ENCODE measurements at regions not wholly inside any gene's neighbourhood (a gene's known extent, or its start where the extent isn't known, plus 50 kb on each side); places are given as distances from the start of the nearest gene placed in this dataset.
A peak's percentile ranks its signal among the peaks of the same experiment; 100 is the strongest.
"Not testable (repeated sequence)": the region's sequence is repeated elsewhere in the genome, so short reads cannot be mapped to it uniquely, and the experiment has no call there.

DNA sequence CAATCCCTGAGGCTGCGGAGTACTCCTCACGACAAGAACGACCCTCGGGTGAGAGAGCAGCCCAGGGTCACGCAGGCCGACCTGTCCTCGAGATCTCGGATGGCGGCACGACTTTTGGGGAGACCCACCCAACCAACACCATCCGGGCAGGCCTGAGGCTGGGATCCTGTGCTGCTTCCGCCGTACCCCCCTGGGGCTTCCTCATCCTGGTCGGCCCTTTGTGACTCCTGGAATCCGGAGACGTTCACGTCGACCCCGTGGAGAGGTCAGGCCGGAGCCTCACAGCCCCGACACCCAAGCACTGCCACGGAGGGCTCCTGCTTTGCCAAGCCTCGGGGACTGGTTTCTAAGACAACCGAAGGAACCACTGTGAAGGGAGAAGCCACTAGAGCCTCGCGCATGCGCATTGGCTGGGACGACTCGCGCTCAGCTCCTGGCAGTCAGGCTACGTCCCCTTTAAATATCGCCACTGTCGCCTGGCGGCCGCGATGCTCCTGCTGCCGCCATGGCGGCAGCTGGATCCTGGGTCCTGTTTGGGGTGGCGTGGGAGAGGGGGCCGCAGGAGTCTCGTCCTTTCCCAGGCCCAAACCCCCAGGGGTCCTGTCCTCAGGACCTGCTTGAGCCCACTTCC lies 136.2 kb upstream of the ANKRD20A1 start:
- H3K4me3 ChIP-seq (ENCODE audit: insufficient read depth, low read depth, low read length); H2BK120ac ChIP-seq (ENCODE audit: low read depth, low read length); BruUV-seq (replicated peaks); POLR2A ChIA-PET (ENCODE audit: unreplicated experiment); H3K56ac ChIP-seq (ENCODE audit: extremely low read depth, insufficient read depth, low read length); H3K9ac ChIP-seq (ENCODE audit: low read depth, low read length); H3K4ac ChIP-seq (ENCODE audit: low read depth, low read length); H2BK15ac ChIP-seq (ENCODE audit: low read depth, low read length); H4K91ac ChIP-seq (ENCODE audit: insufficient read depth, low read depth, low read length); H3K9me3 ChIP-seq (ENCODE audit: control insufficient read depth, insufficient read depth, low read length); dilution Hi-C loops (cut with HindIII; ENCODE audit: low sequenced_read_pairs, unreplicated experiment); intact Hi-C loops (cut with micrococcal nuclease); H2AFZ ChIP-seq (replicated peaks; ENCODE audit: low read length, poor library complexity); H3K36me3 ChIP-seq (ENCODE audit: control insufficient read depth, insufficient read depth, low read length); H2AK9ac ChIP-seq (replicated peaks; ENCODE audit: low read depth, low read length, poor library complexity); H3K9me1 ChIP-seq (ENCODE audit: insufficient read depth, low read length); H3K4me2 ChIP-seq (ENCODE audit: low read depth, low read length); H2BK5ac ChIP-seq (ENCODE audit: low read depth, low read length, poor library complexity, severe bottlenecking); H3K4me1 ChIP-seq (ENCODE audit: control insufficient read depth, insufficient read depth, low read length); H3K27ac ChIP-seq (ENCODE audit: insufficient read depth, low read length); H3K27me3 ChIP-seq (ENCODE audit: control insufficient read depth, insufficient read depth, low read length); DNase-seq; H3K23ac ChIP-seq (ENCODE audit: low read depth, low read length); H4K8ac ChIP-seq (ENCODE audit: low read depth in 2 of 2, low read length in 2 of 2); H3K18ac ChIP-seq (ENCODE audit: low read depth, low read length); H3K14ac ChIP-seq (replicated peaks; ENCODE audit: low read depth, low read length); H3K79me1 ChIP-seq (ENCODE audit: low read depth in 1 of 2, low read length in 2 of 2); H4K20me1 ChIP-seq (ENCODE audit: insufficient read depth, low read length); in situ Hi-C loops (cut with MboI; ENCODE audit: low sequenced_read_pairs); H2AK5ac ChIP-seq (ENCODE audit: low read depth, low read length); H4K5ac ChIP-seq (ENCODE audit: low read depth, low read length); CTCF ChIA-PET; H2BK20ac ChIP-seq (ENCODE audit: low read depth, low read length): not testable (repeated sequence)
- peak; percentile 92 for ATAC-seq (ENCODE audit: low read depth)
- no CpG with 5 or more reads among the region's 41 CpGs for WGBS, 2 experiments (ENCODE audit: extremely low coverage in 2 of 2, insufficient read length in 1 of 2)

- H3K9me1 ChIP-seq (ENCODE audit: insufficient read depth, low read length); H3K4me1 ChIP-seq (ENCODE audit: control insufficient read depth, insufficient read depth, low read length); H2BK120ac ChIP-seq (ENCODE audit: low read depth, low read length); H3K4me2 ChIP-seq (ENCODE audit: low read depth, low read length); H2AK9ac ChIP-seq (replicated peaks; ENCODE audit: low read depth, low read length, poor library complexity); H3K9me3 ChIP-seq (ENCODE audit: control insufficient read depth, insufficient read depth, low read length); H3K14ac ChIP-seq (replicated peaks; ENCODE audit: low read depth, low read length); H2BK15ac ChIP-seq (ENCODE audit: low read depth, low read length); H2BK20ac ChIP-seq (ENCODE audit: low read depth, low read length); DNase-seq; H3K56ac ChIP-seq (ENCODE audit: extremely low read depth, insufficient read depth, low read length); H3K18ac ChIP-seq (ENCODE audit: low read depth, low read length); ATAC-seq (ENCODE audit: low read depth); in situ Hi-C loops (cut with MboI; ENCODE audit: low sequenced_read_pairs); H2BK5ac ChIP-seq (ENCODE audit: low read depth, low read length, poor library complexity, severe bottlenecking); H3K4me3 ChIP-seq (ENCODE audit: insufficient read depth, low read depth, low read length); H3K27me3 ChIP-seq (ENCODE audit: control insufficient read depth, insufficient read depth, low read length); H3K23ac ChIP-seq (ENCODE audit: low read depth, low read length); H3K36me3 ChIP-seq (ENCODE audit: control insufficient read depth, insufficient read depth, low read length); POLR2A ChIA-PET (ENCODE audit: unreplicated experiment); H2AFZ ChIP-seq (replicated peaks; ENCODE audit: low read length, poor library complexity); intact Hi-C loops (cut with micrococcal nuclease); H3K79me1 ChIP-seq (ENCODE audit: low read depth in 1 of 2, low read length in 2 of 2); H4K91ac ChIP-seq (ENCODE audit: insufficient read depth, low read depth, low read length); H4K5ac ChIP-seq (ENCODE audit: low read depth, low read length); H3K4ac ChIP-seq (ENCODE audit: low read depth, low read length); H3K27ac ChIP-seq (ENCODE audit: insufficient read depth, low read length); dilution Hi-C loops (cut with HindIII; ENCODE audit: low sequenced_read_pairs, unreplicated experiment); H3K9ac ChIP-seq (ENCODE audit: low read depth, low read length); BruUV-seq (replicated peaks); H4K8ac ChIP-seq (ENCODE audit: low read depth in 2 of 2, low read length in 2 of 2); H2AK5ac ChIP-seq (ENCODE audit: low read depth, low read length); H4K20me1 ChIP-seq (ENCODE audit: insufficient read depth, low read length); CTCF ChIA-PET: not testable (repeated sequence)
- no CpG with 5 or more reads among the region's 15 CpGs for WGBS, 2 experiments (ENCODE audit: extremely low coverage in 2 of 2, insufficient read length in 1 of 2)
Observed at GRCh38 chr9:67723185-67723584, 135.5 kb upstream of the ANKRD20A1 start.

Data from IMR-90 (cell line).